CD4-positive, alpha-beta T cell (primary cell): ENCODE measurements at regions not wholly inside any gene's neighbourhood (a gene's known extent, or its start where the extent isn't known, plus 50 kb on each side); places are given as distances from the start of the nearest gene placed in this dataset.

Source experiments
- ATAC-seq: fragments of 200-7000 bp; cut with Tn5 transposase; one replicate; pipeline ENCODE4 v1.10.0; 2022; ENCODE audit warnings: mild to moderate bottlenecking; ENCODE audit not compliant: poor library complexity
- CTCF ChIA-PET: fragments of 350-600 bp; sonication (Branson Sonifier 250); formaldehyde crosslinking; loops from one replicate; lab custom pipeline; 2021; ENCODE audit warnings: antibody characterized with exemption, inconsistent platforms; lab: Charles Lee
- POLR2A ChIA-PET: fragments of 350-600 bp; sonication (Branson Sonifier 250); formaldehyde crosslinking; loops from one replicate; lab custom pipeline; 2021; ENCODE audit warnings: antibody characterized with exemption, inconsistent platforms; lab: Charles Lee
- DNase-seq, 14 experiments: peaks; one replicate each; pipeline ENCODE4 v3.0.0-alpha.2; 2013 to 2020; ENCODE audit warnings: mixed read lengths in 2 of 14
- H3K27ac ChIP-seq, 2 donors: one replicate each; pipeline versions ENCODE4 v1.5.1 to v1.7.0; 2013; ENCODE audit warnings: low read length in 2 of 2, low read depth in 1 of 2, mild to moderate bottlenecking in 1 of 2
- H3K27me3 ChIP-seq, 2 experiments: 1 replicate in 1 of 2; 2 replicates in 1 of 2; pipeline versions ENCODE4 v1.6.1 to v1.7.0; 2013; ENCODE audit warnings: low read length in 2 of 2, control low read depth in 1 of 2, mild to moderate bottlenecking in 1 of 2, moderate library complexity in 1 of 2; ENCODE audit not compliant: insufficient read depth in 2 of 2, control insufficient read depth in 1 of 2
- H3K36me3 ChIP-seq: one replicate; pipeline ENCODE4 v1.6.1; 2013; ENCODE audit warnings: low read length, control low read depth; ENCODE audit not compliant: insufficient read depth
- H3K4me1 ChIP-seq: one replicate; pipeline ENCODE4 v1.6.1; 2013; ENCODE audit warnings: low read length, control low read depth; ENCODE audit not compliant: insufficient read depth
- H3K4me3 ChIP-seq: one replicate; pipeline ENCODE4 v1.5.1; 2013; ENCODE audit warnings: mild to moderate bottlenecking, low read length, moderate library complexity
- H3K9me3 ChIP-seq, 2 experiments: 1 replicate in 1 of 2; 2 replicates in 1 of 2; pipeline versions ENCODE4 v1.6.1 to v1.7.0; 2013; ENCODE audit warnings: low read length in 2 of 2, mild to moderate bottlenecking in 2 of 2, control low read depth in 1 of 2, moderate library complexity in 1 of 2; ENCODE audit not compliant: control insufficient read depth in 1 of 2, insufficient read depth in 1 of 2
- H3K27ac Mint-ChIP-seq: one replicate; pipeline ENCODE4 v1.8.0; 2020; ENCODE audit warnings: mixed read lengths
- H3K27me3 Mint-ChIP-seq: one replicate; pipeline ENCODE4 v1.8.0; 2021; ENCODE audit warnings: mixed read lengths
- H3K36me3 Mint-ChIP-seq: one replicate; pipeline ENCODE4 v1.8.0; 2021; ENCODE audit warnings: low read depth, mixed read lengths
- H3K4me1 Mint-ChIP-seq: one replicate; pipeline ENCODE4 v1.8.0; 2021; ENCODE audit warnings: low read depth, mixed read lengths
- H3K4me3 Mint-ChIP-seq: one replicate; pipeline ENCODE4 v1.8.0; 2020; ENCODE audit warnings: mild to moderate bottlenecking, mixed read lengths
- H3K9me3 Mint-ChIP-seq: one replicate; pipeline ENCODE4 v1.8.0; 2020; ENCODE audit warnings: mixed read lengths
- intact Hi-C, 2 experiments: fragments of 100-400 bp; cut with DNase I in 1 of 2; cut with micrococcal nuclease in 1 of 2; formaldehyde crosslinking; loops; one replicate each; pipeline versions ENCODE4 v1.15.1 to v1.9.0; 2023 to 2025; cut with DNase I, micrococcal nuclease
- TF ChIP-seq, protein P1 (sequence below): fragments of 200-600 bp; IDR thresholded peaks from one replicate; pipeline ENCODE4 v1.8.0; 2022; ENCODE audit warnings: antibody characterized with exemption, mild to moderate bottlenecking

DNA sequence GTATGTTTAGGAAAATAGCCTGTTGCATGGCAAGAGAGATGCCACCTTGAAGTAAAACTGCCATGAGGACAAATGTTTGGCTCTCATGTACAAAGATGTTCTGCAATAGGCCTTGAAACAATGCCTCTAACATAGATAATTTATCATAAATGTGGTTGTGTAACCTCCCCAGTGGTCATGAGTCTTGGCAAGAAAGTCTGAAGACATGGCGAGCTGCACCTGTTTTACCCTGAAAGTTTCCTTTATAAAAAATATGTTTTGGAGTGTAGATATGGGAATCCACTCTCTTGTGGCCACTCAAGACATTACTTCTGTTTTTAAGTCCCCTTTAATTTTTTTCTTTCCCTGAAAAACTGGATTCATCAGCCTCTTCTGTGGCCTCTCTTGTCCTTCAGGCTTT lies 2217.1 kb downstream of the NCAM2 start:
- no peak for ATAC-seq
- POLR2A ChIA-PET, result no interaction called here

More for the DNA sequence above, 2217.1 kb downstream of the NCAM2 start:
- H3K27ac Mint-ChIP-seq, result no peak overlapping the region
- H3K4me3 Mint-ChIP-seq, result no peak overlapping the region
- intact Hi-C loops, result no loop called here
- Histone ChIP-seq H3K4me3 (no peak overlapping the region), H3K9me3 (peaks cover 0 to 2% of the 10 kb centered on the region in 2 experiments), H3K36me3 (no peaks in the 10 kb centered on the region), H3K27me3 (no peaks in the 10 kb centered on the region), H3K27ac (no peak overlapping the region), H3K4me1 (no peaks in the 10 kb centered on the region)
- H3K36me3 Mint-ChIP-seq, result no peaks in the 10 kb centered on the region
- H3K9me3 Mint-ChIP-seq, result peaks cover 6% of the 10 kb centered on the region
- no peaks in the 10 kb centered on the region for H3K27me3 Mint-ChIP-seq
- H3K4me1 Mint-ChIP-seq, result no peaks in the 10 kb centered on the region
- CTCF ChIA-PET, result no interaction called here
- TF ChIP-seq, protein P1, sequence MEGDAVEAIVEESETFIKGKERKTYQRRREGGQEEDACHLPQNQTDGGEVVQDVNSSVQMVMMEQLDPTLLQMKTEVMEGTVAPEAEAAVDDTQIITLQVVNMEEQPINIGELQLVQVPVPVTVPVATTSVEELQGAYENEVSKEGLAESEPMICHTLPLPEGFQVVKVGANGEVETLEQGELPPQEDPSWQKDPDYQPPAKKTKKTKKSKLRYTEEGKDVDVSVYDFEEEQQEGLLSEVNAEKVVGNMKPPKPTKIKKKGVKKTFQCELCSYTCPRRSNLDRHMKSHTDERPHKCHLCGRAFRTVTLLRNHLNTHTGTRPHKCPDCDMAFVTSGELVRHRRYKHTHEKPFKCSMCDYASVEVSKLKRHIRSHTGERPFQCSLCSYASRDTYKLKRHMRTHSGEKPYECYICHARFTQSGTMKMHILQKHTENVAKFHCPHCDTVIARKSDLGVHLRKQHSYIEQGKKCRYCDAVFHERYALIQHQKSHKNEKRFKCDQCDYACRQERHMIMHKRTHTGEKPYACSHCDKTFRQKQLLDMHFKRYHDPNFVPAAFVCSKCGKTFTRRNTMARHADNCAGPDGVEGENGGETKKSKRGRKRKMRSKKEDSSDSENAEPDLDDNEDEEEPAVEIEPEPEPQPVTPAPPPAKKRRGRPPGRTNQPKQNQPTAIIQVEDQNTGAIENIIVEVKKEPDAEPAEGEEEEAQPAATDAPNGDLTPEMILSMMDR, result no peak
- no peak for DNase-seq
